HG03060 (cell line): ENCODE measurements at regions not wholly inside any gene's neighbourhood (a gene's known extent, or its start where the extent isn't known, plus 50 kb on each side); places are given as distances from the start of the nearest gene placed in this dataset.
"Not testable (repeated sequence)": the region's sequence is repeated elsewhere in the genome, so short reads cannot be mapped to it uniquely, and the experiment has no call there.

Experiments used
- ATAC-seq: cut with Tn5 transposase; IDR thresholded peaks from one replicate; pipeline ENCODE4 v1.9.1; 2021; ENCODE audit warnings: low read depth, moderate number of reproducible peaks; ENCODE audit not compliant: unreplicated experiment

GRCh38 chr3:130569461-130570365, 52.7 kb downstream of the COL6A6 start:
- ATAC-seq = no peak

DNA sequence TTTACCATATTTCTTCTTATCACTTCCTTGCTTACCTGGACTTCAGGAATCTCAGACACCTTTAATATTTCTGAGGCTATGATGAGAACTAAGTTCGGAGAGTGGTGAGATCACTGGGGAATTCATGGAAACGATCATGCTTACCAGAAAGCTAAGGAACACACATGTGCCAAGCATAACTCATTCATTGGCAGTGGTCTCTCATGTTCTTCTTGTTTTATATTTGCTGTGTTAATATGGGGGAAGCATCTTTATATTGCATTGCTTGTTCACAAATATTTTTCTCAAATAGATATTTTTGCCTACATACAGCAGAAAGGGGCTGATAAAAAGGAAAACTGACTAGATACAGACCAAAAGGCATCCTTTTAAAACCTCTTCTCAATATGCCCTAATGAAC, 55.8 kb downstream of the COL6A6 start:
- ATAC-seq = no peak

DNA sequence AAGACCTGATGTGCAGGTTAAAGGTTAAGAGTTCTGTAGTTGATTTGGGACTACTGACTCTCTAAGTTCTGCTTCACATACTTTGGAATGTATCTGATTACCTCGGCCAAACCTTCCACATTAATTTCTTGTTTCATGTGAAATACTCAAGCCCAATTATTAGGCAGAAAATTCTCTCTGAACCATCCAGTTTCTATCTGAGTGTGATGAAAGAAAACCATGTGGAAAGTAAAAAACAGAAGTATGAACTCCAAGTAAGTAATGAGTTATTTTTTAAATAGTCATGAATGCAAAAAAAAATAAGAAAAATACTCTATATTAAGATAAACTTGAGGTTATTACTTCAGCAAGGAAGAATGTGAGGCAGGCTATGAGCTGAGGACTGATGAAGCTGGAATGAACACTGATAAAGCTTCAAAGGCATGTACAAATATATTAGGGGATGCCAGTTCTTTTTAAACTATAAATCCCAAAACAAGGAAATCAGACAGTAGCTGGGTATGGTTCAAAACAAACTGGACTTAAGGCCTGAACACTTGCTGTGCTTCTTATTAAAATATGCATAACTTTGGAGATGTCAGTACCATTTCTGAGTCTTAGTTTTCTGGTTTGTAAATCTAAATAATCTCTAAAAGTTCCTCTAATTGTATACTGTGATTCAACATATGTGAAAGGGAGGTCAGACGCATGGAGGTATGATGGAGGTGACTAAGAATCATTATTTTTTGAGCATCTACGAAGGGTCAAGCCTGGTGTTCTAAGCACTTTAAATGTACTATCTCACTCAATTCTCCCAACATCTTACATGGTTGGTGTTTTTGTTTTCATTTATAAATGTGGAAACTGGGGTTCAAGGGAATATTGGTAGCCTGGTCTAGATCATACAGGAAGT, 59.6 kb downstream of the COL6A6 start:
- ATAC-seq = no peak

DNA sequence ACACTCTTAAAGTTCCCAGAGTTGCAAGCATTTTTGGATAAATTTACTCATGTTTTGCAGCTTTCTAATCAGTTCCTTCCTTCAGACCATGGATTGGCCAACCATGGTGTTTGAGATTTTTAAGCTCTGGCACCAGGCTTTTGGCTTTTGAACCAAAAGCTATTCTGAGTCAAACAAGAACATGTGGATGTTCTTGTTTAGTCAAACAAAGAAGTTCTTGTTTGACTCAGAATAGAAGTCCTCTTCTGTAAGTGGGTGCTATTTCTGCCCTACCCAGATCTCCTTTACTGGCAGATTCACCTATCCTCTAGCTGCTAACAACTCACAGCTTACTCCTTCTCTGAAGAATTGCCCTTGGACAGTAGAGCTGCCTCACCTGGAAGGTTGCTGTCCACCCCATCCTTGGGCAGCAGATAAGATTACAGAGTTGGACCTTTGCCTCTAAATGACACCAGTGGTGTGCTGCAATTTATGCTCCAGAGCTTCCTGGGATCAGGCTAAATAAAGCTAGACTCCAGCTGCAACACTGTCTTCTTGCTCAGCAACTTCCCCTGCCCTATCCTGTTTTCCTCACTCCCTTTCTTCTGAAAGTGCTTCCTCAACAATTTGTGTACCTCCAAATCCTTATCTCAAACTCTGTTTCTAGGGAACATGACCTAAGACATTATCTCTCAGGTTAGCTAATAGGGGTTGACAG, 65.6 kb downstream of the COL6A6 start:
- ATAC-seq = peak; percentile 83

GRCh38 chr3:130594749-130595148, 77.8 kb downstream of the COL6A6 start:
- ATAC-seq = not testable (repeated sequence)

GRCh38 chr3:130596484-130596883, 79.5 kb downstream of the COL6A6 start:
- ATAC-seq = no peak

- ATAC-seq = no peak
Measured at GRCh38 chr3:130601442-130601971, 84.5 kb downstream of the COL6A6 start.

GRCh38 chr3:130604806-130605205, 87.8 kb downstream of the COL6A6 start:
- no peak for ATAC-seq

GRCh38 chr3:130606336-130606735, 89.4 kb downstream of the COL6A6 start:
- ATAC-seq = no peak

- no peak for ATAC-seq
Measured at GRCh38 chr3:130607553-130608154, 90.7 kb downstream of the COL6A6 start.

DNA sequence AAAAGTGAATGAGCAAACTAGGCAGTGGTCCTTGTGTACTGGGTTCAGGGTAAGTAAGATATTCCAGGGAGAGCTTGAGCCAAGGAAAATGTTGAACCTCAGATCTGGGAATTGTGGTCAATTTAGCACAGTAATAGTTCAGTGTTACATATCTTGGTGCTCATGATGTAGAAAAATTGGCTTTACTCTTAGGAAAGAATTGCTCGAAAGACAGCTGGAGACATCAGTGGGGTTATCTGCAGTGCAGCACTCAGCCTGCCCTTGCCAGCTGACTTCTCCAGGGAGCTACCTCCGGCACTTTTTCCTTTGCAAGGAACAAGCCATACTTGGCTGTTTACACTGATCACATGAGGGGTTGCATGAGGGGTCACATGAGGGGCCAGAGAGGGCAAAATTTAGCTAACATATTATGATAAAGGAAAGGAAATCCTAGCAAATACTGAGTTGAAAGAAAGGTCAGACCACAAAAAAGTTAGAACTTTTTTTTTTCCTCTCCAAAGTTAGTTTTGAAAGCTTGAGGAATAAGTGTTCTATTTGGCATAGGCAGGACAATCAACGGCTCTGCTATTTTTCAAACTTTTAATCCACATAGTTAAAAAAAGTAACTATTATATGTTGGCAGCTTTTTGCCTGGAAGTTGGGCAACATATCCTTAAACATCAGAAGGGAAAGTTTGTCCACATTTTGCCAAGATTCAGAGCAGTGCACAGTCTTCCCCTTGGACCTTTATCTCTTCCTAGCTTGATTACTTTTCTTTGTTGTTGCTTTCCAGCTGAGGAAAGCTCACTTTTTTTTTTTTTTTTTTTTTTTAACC, 92.4 kb downstream of the COL6A6 start:
- no peak for ATAC-seq

GRCh38 chr3:130619196-130619595, 102.2 kb downstream of the COL6A6 start:
- no peak for ATAC-seq

- no peak for ATAC-seq
Measured at GRCh38 chr3:130621824-130622223, 104.8 kb downstream of the COL6A6 start.

DNA sequence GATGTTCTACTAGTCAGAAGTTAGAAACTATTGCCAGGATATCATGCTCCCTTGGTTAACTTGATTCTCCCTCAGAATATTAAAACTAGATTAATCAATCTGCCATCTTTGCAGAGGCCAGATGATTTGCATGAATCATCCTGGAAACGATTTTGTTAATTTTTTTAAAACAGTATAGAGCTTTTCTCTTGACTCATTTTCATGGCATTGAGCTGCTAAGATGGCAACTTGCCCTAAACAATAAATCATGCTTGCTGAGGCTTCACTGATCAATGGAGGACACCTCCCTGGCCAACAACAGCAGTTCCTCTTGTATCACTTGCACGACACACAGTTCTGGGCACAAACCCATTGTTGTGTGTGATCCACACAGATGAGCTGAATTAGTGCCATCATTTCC, 109.1 kb downstream of the COL6A6 start:
- ATAC-seq = no peak

GRCh38 chr3:130627143-130627855, 110.3 kb downstream of the COL6A6 start:
- no peak for ATAC-seq

GRCh38 chr3:130627882-130628281, 110.9 kb downstream of the COL6A6 start:
- ATAC-seq = no peak
